ENCODE measurements at regions not wholly inside any gene's neighbourhood (a gene's known extent, or its start where the extent isn't known, plus 50 kb on each side); places are given as distances from the start of the nearest gene placed in this dataset.

DNA sequence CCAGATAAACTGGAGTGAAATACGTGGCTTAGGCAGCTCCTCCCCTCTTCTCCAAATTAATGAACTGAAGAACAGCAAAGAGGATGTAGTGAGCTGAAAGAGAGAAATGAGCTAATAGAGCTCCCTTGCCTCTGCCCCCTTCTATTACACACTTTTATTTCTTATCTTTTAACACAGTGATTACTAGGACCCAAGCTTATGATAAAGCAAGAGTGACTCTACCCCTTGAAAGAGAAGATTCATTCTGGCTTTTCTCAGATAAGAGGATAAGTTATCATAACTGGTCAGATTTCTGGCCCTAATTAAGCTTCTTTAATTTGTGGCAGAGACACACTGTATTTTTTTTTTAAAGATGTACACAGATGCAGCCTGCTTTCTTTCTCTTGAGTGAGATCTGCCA is 102.2 kb downstream of the MSTN start:
- no peak overlapping the region for H3K4me3 ChIP-seq (ENCODE audit: low read depth, low read length)
- no peak for DNase-seq (ENCODE audit: low read depth)
- TF ChIP-seq, protein P1, sequence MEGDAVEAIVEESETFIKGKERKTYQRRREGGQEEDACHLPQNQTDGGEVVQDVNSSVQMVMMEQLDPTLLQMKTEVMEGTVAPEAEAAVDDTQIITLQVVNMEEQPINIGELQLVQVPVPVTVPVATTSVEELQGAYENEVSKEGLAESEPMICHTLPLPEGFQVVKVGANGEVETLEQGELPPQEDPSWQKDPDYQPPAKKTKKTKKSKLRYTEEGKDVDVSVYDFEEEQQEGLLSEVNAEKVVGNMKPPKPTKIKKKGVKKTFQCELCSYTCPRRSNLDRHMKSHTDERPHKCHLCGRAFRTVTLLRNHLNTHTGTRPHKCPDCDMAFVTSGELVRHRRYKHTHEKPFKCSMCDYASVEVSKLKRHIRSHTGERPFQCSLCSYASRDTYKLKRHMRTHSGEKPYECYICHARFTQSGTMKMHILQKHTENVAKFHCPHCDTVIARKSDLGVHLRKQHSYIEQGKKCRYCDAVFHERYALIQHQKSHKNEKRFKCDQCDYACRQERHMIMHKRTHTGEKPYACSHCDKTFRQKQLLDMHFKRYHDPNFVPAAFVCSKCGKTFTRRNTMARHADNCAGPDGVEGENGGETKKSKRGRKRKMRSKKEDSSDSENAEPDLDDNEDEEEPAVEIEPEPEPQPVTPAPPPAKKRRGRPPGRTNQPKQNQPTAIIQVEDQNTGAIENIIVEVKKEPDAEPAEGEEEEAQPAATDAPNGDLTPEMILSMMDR (IDR thresholded peaks at IDR 0.05; ENCODE audit: insufficient read depth, low read depth, low read length), result no peak

DNA sequence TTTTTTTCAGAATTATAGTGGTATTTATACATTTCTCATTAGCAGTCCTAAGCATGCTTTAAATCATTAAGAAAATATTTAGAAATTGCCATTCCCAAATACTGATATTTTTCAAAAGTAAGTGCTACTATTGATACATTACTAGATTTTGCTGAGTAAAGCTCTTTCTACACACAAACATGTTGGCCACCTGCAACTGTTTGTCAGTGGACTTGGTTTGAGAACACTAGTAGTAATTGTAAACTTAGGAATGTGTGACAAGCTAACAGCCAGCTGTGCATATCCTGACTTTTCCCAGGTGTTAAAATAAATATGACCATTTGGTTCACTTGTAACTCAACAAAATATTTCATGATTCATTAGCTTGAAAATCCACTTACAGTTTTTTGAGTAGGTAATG is 103.1 kb downstream of the MSTN start:
- TF ChIP-seq, protein P1 (IDR thresholded peaks at IDR 0.05; ENCODE audit: insufficient read depth, low read depth, low read length), result no peak
- no peak for DNase-seq (ENCODE audit: low read depth)
- H3K4me3 ChIP-seq (ENCODE audit: low read depth, low read length), result no peak overlapping the region

DNA sequence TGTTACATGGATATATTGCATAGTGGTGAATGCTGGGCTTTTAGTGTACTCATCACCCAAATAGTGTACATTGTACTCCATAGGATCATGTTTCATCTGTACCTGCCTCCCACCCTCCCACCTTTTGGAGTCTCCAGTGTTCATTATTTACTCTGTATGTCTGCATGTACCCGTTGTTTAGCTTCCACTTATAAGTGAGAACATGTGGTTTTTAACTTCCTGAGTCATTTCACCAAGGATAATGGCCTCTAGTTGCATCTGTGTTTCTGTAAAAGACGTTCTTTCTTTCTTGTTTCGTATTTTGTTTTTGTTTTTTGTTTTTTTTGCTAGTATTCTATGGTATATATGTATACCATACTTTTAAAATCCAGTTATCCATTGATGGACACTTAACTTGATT is 107.5 kb downstream of the MSTN start:
- H3K4me3 ChIP-seq (ENCODE audit: low read depth, low read length), result no peak overlapping the region
- DNase-seq (ENCODE audit: low read depth), result no peak
- TF ChIP-seq, protein P1 (IDR thresholded peaks at IDR 0.05; ENCODE audit: insufficient read depth, low read depth, low read length), result no peak

DNA sequence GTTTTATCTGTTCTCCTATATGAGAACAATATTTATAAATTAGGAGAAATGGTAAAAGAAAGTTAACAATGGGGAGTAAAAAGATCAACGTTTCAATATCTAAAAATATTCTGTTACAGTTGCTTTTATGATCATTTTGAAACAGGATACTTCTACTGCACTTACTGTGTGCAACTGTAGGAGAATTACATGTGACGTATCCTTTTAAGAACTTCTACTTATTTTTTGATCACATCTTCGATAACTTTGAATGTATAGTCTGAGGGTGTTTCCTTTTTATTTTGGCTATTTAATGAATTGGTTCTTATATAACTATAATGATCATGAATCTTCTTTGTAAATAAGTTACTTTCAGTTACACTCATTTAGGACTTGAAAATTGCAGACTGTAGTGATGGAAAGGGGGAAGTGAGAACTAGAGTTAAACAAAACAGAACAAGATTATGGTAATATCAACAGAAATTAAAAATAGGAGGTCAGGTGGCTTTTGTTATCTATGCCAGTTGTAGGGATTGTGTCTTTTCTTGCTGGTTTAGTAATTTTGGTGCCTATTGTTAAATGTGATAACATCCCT is 109.9 kb downstream of the MSTN start:
- TF ChIP-seq, protein P1 (IDR thresholded peaks at IDR 0.05; ENCODE audit: insufficient read depth, low read depth, low read length), result no peak
- no peak overlapping the region for H3K4me3 ChIP-seq (ENCODE audit: low read depth, low read length)
- DNase-seq (ENCODE audit: low read depth), result no peak

DNA sequence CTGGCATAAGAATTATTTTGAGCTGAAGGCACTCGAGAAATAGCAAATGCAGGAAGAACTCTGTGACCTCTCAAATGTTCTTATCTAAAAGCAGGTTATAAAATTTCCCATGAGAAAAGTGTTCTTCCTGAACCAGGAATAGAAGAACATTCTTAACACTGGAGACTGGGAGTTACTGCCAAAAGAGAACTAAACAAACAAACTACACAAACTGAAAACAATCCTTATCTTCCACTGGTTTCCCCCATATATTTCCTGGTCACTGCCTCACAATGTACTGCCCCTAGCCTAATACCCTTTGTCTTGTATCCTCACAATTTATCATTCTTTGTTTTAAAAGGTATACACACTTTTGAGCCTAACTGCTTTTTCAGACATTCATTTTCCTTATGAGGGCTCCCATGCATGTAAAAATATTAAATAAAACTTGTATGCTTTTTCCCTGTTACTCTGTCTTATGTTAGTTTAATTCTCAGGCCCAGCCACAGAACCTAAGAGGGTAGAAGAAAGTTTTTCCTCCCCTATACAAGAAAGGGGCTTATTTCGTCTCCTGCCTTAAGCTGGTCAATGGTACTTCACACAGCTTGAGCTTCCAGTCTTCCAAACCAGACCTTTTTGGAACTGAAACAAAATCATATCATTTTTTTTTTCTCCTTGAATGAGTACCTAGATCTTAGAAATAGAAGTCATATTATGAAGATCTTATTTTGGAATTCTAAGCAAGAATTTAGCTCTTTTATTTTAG is 110.6 kb downstream of the MSTN start:
- TF ChIP-seq, protein P1 (IDR thresholded peaks at IDR 0.05; ENCODE audit: insufficient read depth, low read depth, low read length), result no peak
- no peak for DNase-seq (ENCODE audit: low read depth)
- no peak overlapping the region for H3K4me3 ChIP-seq (ENCODE audit: low read depth, low read length)

DNA sequence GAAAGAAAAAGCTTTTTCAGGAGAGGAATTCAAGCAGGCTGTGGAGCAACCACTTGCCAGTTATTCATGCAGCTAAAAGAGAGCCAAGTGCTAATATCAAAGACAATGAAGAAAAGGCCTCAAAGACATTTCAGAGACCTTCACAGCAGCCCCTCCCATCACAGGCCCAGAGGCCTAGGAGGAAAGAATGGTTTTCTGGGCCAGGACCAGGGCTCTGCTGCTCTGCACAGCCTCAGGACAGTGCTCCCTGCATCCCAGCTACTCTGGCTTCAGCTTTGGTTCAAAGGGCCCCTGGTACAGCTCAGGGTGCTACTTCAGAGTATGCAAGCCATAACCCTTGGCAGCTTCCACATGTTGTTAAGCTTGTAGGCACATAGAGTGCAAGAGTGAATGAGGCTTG is 119.5 kb downstream of the MSTN start:
- TF ChIP-seq, protein P1 (IDR thresholded peaks at IDR 0.05; ENCODE audit: insufficient read depth, low read depth, low read length), result no peak
- H3K4me3 ChIP-seq (ENCODE audit: low read depth, low read length), result no peak overlapping the region
- DNase-seq (ENCODE audit: low read depth), result no peak

Data from fibroblast of villous mesenchyme (primary cell).